HG02642 (cell line): ENCODE measurements at regions not wholly inside any gene's neighbourhood (a gene's known extent, or its start where the extent isn't known, plus 50 kb on each side); places are given as distances from the start of the nearest gene placed in this dataset.
"Not testable (repeated sequence)": the region's sequence is repeated elsewhere in the genome, so short reads cannot be mapped to it uniquely, and the experiment has no call there.

Experiments used
- ATAC-seq: cut with Tn5 transposase; IDR thresholded peaks from one replicate; pipeline ENCODE4 v1.9.1; 2021; ENCODE audit warnings: mild to moderate bottlenecking; ENCODE audit not compliant: unreplicated experiment, poor library complexity

- no peak for ATAC-seq
Measured at GRCh38 chr5:96321345-96321744, 111.7 kb downstream of the PCSK1 start.

GRCh38 chr5:96320797-96321196, 112.3 kb downstream of the PCSK1 start:
- ATAC-seq = no peak

GRCh38 chr5:96319981-96320739, 112.9 kb downstream of the PCSK1 start:
- not testable (repeated sequence) for ATAC-seq

GRCh38 chr5:96318569-96319110, 114.4 kb downstream of the PCSK1 start:
- ATAC-seq = no peak

DNA sequence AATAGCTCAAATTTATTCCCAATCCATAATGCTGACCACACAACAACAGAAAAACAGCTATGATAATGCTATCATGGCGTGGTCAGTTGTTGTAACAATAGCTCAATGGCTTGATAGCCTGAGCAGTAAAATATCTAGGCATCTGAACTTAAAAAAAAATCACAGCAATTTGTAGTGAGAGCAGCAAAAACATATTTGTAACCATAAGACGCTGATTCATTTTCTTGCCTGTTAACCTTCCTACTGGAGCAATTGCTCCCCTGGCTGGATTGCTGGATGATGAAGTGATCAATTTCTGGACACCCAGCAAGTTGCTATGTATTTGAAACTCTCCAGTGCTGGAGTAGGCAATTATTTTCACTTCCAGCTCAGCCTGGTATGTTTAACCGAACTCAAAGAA, 115.1 kb downstream of the PCSK1 start:
- no peak for ATAC-seq

DNA sequence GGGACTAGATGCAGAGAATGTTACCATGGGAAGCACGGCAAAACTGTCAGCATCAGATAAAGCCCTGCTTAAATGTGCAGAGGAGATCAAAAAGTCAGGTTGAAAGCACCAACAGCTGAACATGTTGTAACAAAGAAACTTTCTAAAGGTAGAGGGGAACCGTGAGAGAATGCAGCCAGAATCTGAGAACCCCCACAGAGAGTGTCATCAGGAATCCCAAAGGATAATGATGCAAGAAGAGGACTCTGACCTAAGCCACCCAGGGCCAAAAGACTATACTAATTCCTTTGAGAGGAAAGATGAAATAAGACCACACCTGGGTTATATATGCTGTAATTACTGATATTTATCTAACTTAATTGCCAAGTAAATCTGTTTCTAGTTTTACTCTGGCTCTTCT, 116.6 kb downstream of the PCSK1 start:
- ATAC-seq = no peak

GRCh38 chr5:96316017-96316416, 117.0 kb downstream of the PCSK1 start:
- no peak for ATAC-seq

- peak; percentile 73 for ATAC-seq
Measured at GRCh38 chr5:96315431-96315830, 117.6 kb downstream of the PCSK1 start.

- no peak for ATAC-seq
Measured at GRCh38 chr5:96312383-96312782, 120.7 kb downstream of the PCSK1 start.

DNA sequence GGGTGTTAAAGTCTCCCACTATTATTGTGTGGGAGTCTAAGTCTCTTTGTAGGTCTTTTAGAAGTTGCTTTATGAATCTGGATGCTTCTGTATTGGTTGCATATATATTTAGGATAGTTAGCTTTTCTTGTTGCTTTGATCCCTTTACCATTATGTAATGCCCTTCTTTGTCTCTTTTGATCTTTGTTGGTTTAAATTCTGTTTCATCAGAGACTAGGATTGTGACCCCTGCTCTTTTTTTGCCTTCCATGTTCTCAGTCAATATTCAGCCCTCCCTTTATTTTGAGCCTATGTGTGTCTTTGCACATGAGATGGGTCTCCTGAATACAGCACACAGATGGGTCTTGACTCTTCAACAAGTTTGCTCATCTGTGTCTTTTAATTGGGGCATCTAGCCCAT, 126.0 kb downstream of the PCSK1 start:
- ATAC-seq = not testable (repeated sequence)

DNA sequence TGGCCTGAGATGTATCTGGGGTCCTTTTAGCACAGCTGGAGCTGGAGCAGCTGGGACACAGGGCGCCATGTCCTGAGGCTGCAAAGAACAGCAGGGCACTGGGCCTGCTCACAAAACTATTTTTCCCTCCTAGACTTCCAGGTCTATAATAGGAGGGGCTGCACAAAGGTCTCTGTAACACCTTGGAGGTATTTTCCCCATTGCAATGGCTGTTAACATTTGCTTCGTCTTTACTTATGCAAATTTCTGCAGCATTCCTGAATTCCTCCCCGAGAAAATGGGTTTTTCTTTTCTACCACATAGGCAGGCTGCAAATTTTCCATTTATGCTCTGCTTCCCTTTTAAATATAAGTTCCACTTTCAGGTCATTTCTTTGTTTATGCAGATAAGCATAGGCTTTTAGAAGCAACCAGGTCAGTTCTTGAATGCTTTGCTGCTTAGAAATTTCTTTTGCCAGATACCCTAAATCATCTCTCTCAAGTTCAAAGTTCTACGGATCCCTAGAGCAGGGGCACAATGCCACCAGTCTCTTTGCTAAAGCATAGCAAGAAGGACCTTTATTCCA, 130.8 kb downstream of the PCSK1 start:
- no peak for ATAC-seq

- ATAC-seq = no peak
Measured at GRCh38 chr5:96300976-96301375, 132.1 kb downstream of the PCSK1 start.

DNA sequence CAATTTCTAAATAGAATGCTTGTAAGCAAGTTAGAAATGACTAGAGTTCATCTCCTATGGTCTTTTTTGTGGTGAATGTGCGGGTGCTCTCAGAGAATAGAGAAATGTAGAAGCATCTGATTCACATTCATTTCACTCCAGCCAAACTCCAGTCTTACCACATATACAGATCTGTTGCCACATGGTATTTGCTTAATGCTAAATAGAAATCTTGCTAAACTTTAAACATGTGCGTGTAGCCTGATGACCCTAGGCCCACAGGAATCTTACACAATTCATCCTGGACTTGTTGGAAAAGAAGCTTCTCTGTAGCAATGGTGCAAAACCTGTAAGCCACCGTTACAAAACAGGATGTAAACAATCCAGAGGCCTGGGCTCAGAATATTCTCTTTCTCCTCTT, 135.2 kb downstream of the PCSK1 start:
- ATAC-seq = no peak

- ATAC-seq = no peak
Measured at GRCh38 chr5:96297290-96297689, 135.8 kb downstream of the PCSK1 start.

GRCh38 chr5:96294884-96295202, 138.2 kb downstream of the PCSK1 start:
- ATAC-seq = no peak

DNA sequence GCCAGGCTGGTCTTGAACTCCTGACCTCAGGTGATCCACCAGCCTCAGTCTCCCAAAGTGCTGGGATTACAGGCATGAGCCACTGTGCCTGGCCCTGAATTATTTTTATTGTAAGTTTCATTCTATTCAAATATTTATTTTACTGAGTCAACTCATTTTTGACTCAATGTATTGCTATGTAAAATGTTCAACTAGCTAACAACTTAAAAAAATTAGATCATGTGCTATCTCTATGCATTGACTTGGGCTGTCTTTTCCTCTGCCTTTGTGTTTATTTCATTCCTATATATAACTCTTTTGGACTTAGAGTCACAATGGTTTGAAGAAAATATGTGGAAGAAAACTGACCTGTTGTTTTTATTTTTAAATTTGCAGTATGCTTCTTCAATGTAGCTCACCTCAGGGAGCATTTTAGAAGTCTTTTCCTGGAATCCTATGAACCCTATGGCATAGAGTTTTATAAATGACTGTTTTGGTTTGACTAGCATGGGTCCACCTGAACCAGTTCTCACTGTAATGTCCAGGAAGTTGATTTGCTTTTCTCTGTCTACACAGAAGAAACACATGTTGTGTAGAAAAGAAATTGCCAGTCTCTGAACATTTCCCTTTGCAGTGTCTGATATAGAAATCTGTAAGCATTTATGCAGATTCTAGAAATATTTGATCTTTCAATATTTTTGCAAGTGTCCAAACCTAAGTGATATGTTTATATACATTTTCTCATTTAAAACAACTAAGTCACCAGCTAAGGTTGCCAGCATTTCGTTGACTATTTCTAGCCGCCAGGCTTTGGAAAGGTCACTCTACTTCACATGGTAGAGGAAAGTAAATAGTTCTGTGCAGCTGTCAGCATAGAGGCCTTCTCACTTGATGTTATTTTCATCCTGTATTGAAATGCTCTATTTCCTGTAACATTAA, 138.8 kb downstream of the PCSK1 start:
- no peak for ATAC-seq

- ATAC-seq = no peak
Measured at GRCh38 chr5:96292582-96293247, 140.3 kb downstream of the PCSK1 start.

DNA sequence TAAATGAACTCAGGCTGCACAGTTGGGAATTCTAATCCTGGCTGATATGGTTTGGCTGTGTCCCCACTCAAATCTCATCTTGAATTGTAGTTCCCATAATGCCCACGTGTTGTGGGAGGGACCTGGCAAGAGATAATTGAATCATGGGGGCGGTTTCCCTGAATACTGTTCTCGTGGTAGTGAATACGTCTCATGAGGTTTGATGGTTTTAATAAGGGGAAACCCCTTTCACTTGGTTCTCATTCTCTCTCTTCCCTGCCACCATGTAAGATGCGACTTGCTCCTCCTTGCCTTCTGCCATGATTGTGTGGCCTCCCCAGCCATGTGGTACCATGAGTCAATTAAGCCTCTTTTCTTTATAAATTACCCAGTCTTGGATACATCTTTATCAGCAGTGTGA, 143.8 kb downstream of the PCSK1 start:
- not testable (repeated sequence) for ATAC-seq

DNA sequence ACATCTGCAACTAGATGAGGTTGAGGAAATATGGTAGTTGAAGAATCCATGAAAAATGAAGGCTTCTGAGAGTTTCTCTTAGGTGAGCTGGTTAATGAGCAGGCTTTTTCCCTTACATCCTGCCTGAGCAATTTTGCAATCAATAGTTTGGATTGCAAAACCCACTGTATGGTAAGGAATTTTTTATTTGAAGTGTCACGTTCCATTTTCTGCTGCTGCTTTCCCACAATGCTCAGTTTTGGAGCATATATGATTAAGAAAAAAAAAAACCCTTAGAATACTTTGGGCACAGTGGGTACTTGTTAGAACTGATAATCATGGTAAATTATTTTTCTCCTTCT, 144.2 kb downstream of the PCSK1 start:
- no peak for ATAC-seq

DNA sequence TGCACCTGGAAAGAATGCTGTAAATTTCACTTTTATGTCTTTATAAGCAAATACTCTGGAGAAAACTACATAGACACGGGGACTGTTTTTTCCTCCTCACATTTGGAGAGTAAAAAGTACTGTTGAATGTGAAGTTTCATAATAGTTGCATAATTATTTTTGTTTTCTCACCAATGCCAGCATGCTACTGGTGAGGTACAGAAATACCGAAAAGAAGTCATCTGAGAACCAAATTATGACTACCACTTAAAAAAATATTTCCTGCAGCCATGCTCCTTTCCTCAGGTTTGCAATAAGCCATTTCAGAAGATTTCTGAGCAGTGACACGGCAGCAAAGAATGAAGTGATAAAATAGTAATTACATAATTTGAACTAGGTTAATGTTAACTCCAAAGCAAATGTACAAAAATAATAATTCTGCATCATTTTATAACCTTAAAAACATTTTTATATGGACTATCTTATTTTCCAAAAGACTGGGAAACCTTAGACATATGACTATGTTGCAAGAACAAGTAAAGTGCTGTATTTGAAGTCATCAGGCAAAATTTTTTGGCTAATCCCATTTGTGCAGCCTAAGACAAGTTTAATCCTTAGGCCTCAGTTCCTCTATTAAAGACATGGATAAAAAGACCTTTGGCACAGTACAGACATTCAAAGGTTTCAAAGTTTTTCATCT, 144.7 kb downstream of the PCSK1 start:
- ATAC-seq = no peak
